Common myeloid progenitor, CD34-positive (primary cell): ENCODE measurements at regions not wholly inside any gene's neighbourhood (a gene's known extent, or its start where the extent isn't known, plus 50 kb on each side); places are given as distances from the start of the nearest gene placed in this dataset.

Experiments
- CTCF ChIA-PET: fragments of 350-600 bp; sonication (Branson Sonifier 250); formaldehyde crosslinking; loops from one replicate; lab custom pipeline; 2021; ENCODE audit warnings: antibody characterized with exemption; lab: Charles Lee
- POLR2A ChIA-PET: fragments of 350-600 bp; sonication (Branson Sonifier 250); formaldehyde crosslinking; loops from one replicate; lab custom pipeline; 2021; ENCODE audit warnings: antibody characterized with exemption; lab: Charles Lee
- DNase-seq, 3 donors: peaks; one replicate each; pipeline versions ENCODE4 v3.0.0 to v3.0.0-alpha.2; 2013
- H3K27ac ChIP-seq, 2 experiments: 1 replicate in 1 of 2; 2 replicates in 1 of 2; pipeline ENCODE4 v1.7.0; 2013; ENCODE audit warnings: inconsistent platforms in 2 of 2, low read length in 2 of 2, mild to moderate bottlenecking in 2 of 2, low read depth in 1 of 2, moderate library complexity in 1 of 2; ENCODE audit not compliant: severe bottlenecking in 2 of 2, insufficient read depth in 1 of 2, poor library complexity in 1 of 2
- H3K27me3 ChIP-seq, 5 experiments: replicated peaks in 2 of 5; 1 replicate in 3 of 5; 2 replicates in 2 of 5; pipeline versions ENCODE4 v1.6.1 to v1.7.0; 2013; ENCODE audit warnings: low read length in 4 of 5, mild to moderate bottlenecking in 2 of 5, moderate library complexity in 2 of 5, inconsistent platforms in 1 of 5; ENCODE audit not compliant: insufficient read depth in 5 of 5, control insufficient read depth in 4 of 5
- H3K36me3 ChIP-seq, 4 experiments: 1 replicate in 2 of 4; 2 replicates in 2 of 4; pipeline versions ENCODE4 v1.6.1 to v1.7.0; 2013; ENCODE audit warnings: low read length in 3 of 4, control low read depth in 1 of 4, mild to moderate bottlenecking in 1 of 4; ENCODE audit not compliant: control insufficient read depth in 4 of 4, insufficient read depth in 4 of 4
- H3K4me1 ChIP-seq, 4 experiments: 1 replicate in 3 of 4; 2 replicates in 1 of 4; pipeline versions ENCODE4 v1.6.1 to v1.7.1; 2013; ENCODE audit warnings: low read length in 3 of 4, mild to moderate bottlenecking in 3 of 4, control low read depth in 1 of 4, inconsistent platforms in 1 of 4, moderate library complexity in 1 of 4; ENCODE audit not compliant: control insufficient read depth in 4 of 4, insufficient read depth in 4 of 4; ENCODE audit errors: control extremely low read depth in 1 of 4
- H3K4me3 ChIP-seq, 7 experiments: 1 replicate in 4 of 7; 2 replicates in 3 of 7; pipeline versions ENCODE4 v1.5.1 to v1.7.0; 2013; ENCODE audit warnings: mild to moderate bottlenecking in 7 of 7, low read length in 6 of 7, moderate library complexity in 6 of 7, inconsistent platforms in 2 of 7, low read depth in 2 of 7, control low read depth in 1 of 7; ENCODE audit not compliant: insufficient read depth in 4 of 7, control insufficient read depth in 1 of 7; ENCODE audit errors: extremely low read depth in 1 of 7
- H3K9me3 ChIP-seq, 5 experiments: 1 replicate in 4 of 5; 2 replicates in 1 of 5; pipeline versions ENCODE4 v1.6.1 to v1.7.1; 2013; ENCODE audit warnings: low read length in 4 of 5, mild to moderate bottlenecking in 2 of 5, inconsistent platforms in 1 of 5, low read depth in 1 of 5, moderate library complexity in 1 of 5; ENCODE audit not compliant: control insufficient read depth in 4 of 5, insufficient read depth in 2 of 5; ENCODE audit errors: control extremely low read depth in 1 of 5
- WGBS: methylation state at CpG from one replicate; pipeline ENCODE4 v1.1.5; 2013; ENCODE audit not compliant: insufficient coverage; 5-methylcytosine and 5-hydroxymethylcytosine counted together

DNA sequence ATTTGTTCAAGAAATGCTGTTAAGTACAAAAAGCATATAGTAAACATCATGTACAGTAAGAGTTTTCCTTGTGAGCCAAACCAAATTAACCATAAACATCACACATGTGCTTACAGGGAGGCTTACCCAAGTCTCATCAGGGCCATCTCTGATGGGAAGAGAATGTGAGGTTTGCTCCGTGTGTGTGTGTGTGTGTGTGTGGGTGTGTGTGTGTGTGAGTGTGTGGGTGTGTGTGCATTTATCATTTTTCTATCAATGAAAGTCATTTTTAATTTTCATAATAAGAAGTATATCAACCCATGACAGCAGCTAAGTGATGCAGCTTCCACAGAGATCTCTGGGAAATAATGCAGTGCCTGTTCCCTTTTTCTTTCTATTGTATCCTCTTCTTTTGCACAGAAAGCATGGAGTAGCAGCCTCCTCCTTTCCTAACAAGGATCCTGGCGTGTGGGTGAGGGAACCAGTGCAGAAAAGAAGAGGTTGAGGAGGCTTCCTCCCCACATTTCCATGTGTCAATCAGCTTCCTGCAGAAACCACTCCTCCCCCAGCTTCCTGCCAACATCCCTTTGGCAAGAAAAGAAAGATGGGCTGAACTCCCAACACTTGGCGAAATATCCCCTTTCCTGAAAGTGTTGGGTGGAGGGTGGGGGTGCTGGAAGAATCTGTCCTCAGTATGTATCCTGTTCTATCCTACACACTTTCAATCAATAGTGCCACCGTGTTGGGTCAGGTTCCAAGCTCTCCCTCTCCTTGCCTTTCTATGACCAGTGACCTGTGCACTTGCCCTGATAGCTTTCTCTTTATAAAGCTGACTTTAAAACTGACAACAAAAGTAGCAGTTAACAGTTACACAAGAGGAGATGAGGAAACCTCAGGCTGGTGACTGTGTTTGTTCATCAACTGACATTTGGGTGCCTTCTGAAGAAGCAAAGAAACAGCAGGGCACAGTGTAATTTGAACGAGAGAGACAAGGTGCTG, 251.8 kb upstream of the CITED2 start:
- POLR2A ChIA-PET: interaction anchor here (0.9 kb wide), 1 partner anchor 25 kb away, joined by 4 read pairs; no protein-coding TSS in a partner anchor

GRCh38 chr6:139625081-139625939, 250.9 kb upstream of the CITED2 start:
- POLR2A ChIA-PET: interaction anchor here (0.9 to 2.0 kb wide), 3 partner anchors 15 to 250 kb away, joined by 3 to 9 read pairs (median 4); partner anchors contain the start of gene CITED2
- CTCF ChIA-PET: interaction anchor here (1.4 to 1.6 kb wide), 2 partner anchors 23 to 256 kb away, joined by 3 to 4 read pairs; no protein-coding TSS in a partner anchor
- peaks cover 22 to 37% (median 31%) of the 10 kb centered on the region in 4 experiments for H3K4me1 ChIP-seq
- 55% methylated on average over 4 of the region's 6 CpGs for WGBS
- no peaks in the 10 kb centered on the region for H3K9me3 ChIP-seq
- no peaks in the 10 kb centered on the region for H3K27me3 ChIP-seq
- H3K27ac ChIP-seq: peak overlapping the region; percentile 28 to 63
- peak in 2 of 3 donors; percentile 57 to 76 for DNase-seq
- no peaks in the 10 kb centered on the region for H3K36me3 ChIP-seq
- H3K4me3 ChIP-seq: peak overlapping the region in 1 of 7 experiments; percentile 32

More for the DNA sequence above, 251.8 kb upstream of the CITED2 start:
- Histone ChIP-seq H3K27ac (peak overlapping the region; percentile 28 to 69), H3K27me3 (no peaks in the 10 kb centered on the region), H3K9me3 (no peaks in the 10 kb centered on the region), H3K4me1 (peaks cover 22 to 37% (median 31%) of the 10 kb centered on the region in 4 experiments), H3K36me3 (no peaks in the 10 kb centered on the region), H3K4me3 (peak overlapping the region in 4 of 7 experiments; percentile 16 to 51 (median 40))
- 0% methylated on average over 2 of the region's 5 CpGs for WGBS
- peak in 2 of 3 donors; percentile 66 to 71 for DNase-seq
- CTCF ChIA-PET: interaction anchor here (1.9 kb wide), 1 partner anchor 12 kb away, joined by 7 read pairs; no protein-coding TSS in a partner anchor

DNA sequence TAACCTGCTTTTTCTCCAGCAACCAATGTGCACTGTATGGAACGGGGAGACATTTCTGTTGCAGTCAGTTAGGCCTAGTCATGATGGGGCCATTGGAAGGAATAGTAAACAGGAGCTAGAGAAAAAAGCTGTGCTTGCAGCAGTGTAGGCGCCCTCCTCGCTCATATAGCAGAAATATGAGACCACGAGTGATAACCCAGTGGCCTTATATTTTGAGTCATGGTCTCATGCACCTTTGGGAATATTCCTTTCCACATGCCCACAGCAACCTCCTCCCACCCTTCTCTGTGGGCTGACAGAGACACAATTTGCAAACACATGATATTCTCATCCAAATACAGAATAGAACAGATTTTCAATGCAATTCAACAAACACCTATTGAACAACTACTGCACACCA, 248.9 kb upstream of the CITED2 start:
- Histone ChIP-seq H3K4me1 (peaks cover 22 to 37% (median 31%) of the 10 kb centered on the region in 4 experiments), H3K36me3 (no peaks in the 10 kb centered on the region), H3K4me3 (no peak overlapping the region), H3K27ac (no peak overlapping the region), H3K9me3 (no peaks in the 10 kb centered on the region), H3K27me3 (no peaks in the 10 kb centered on the region)
- ChIA-PET CTCF (no interaction called here), POLR2A (interaction anchor here (2.0 kb wide), 1 partner anchor 249 kb away, joined by 9 read pairs; the partner anchor contains the start of gene CITED2)
- 97% methylated on average over 4 of the region's 4 CpGs for WGBS
- no peak for DNase-seq

DNA sequence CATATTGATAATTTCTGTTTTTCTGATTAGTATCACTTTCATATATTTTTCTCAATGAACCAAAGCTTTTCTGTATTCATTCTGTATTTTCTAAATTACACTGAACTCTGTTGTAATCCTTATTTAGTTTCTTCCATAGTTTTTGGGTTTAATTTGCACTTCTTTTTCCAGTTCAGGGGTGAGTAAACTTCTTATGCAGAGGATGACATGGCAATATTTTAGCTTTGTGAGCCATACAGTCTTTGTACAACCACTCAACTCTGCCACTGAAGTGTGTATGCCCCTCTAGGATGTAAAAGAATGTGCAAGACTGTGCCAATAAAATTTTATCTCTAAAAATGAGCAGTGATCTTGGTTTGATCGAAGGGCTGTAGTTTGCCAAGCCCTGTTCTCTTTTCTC, 239.0 kb upstream of the CITED2 start:
- WGBS: 100% methylated on average over 1 of the region's 1 CpG
- DNase-seq: no peak
- H3K36me3 ChIP-seq: no peaks in the 10 kb centered on the region
- H3K27ac ChIP-seq: no peak overlapping the region
- ChIA-PET POLR2A (no interaction called here), CTCF (no interaction called here)
- no peak overlapping the region for H3K4me3 ChIP-seq
- peaks cover 0 to 4% (median 0%) of the 10 kb centered on the region in 5 experiments for H3K9me3 ChIP-seq
- H3K27me3 ChIP-seq: no peaks in the 10 kb centered on the region
- H3K4me1 ChIP-seq: peaks cover 0 to 5% (median 1%) of the 10 kb centered on the region in 4 experiments

- no peak for DNase-seq
- CTCF ChIA-PET: interaction anchor here (1.0 to 1.2 kb wide), 2 partner anchors 10 to 480 kb away, joined by 3 to 5 read pairs; no protein-coding TSS in a partner anchor
- peaks cover 0 to 4% (median 0%) of the 10 kb centered on the region in 5 experiments for H3K9me3 ChIP-seq
- no peak overlapping the region for H3K27ac ChIP-seq
- no peaks in the 10 kb centered on the region for H3K27me3 ChIP-seq
- no peak overlapping the region for H3K4me3 ChIP-seq
- POLR2A ChIA-PET: no interaction called here
- H3K36me3 ChIP-seq: no peaks in the 10 kb centered on the region
- H3K4me1 ChIP-seq: peaks cover 0 to 10% (median 1%) of the 10 kb centered on the region in 4 experiments
Measured at GRCh38 chr6:139612135-139612465, 237.7 kb upstream of the CITED2 start.

- H3K4me1 ChIP-seq: peaks cover 0 to 10% (median 1%) of the 10 kb centered on the region in 4 experiments
- no peaks in the 10 kb centered on the region for H3K27me3 ChIP-seq
- 94% methylated on average over 5 of the region's 8 CpGs for WGBS
- ChIA-PET POLR2A (no interaction called here), CTCF (interaction anchor here (1.0 to 1.2 kb wide), 2 partner anchors 10 to 479 kb away, joined by 3 to 5 read pairs; no protein-coding TSS in a partner anchor)
- peaks cover 0 to 4% (median 0%) of the 10 kb centered on the region in 5 experiments for H3K9me3 ChIP-seq
- no peak overlapping the region for H3K27ac ChIP-seq
- H3K4me3 ChIP-seq: no peak overlapping the region
- no peak for DNase-seq
- no peaks in the 10 kb centered on the region for H3K36me3 ChIP-seq
Measured at GRCh38 chr6:139611327-139612134, 237.1 kb upstream of the CITED2 start.
